ENCODE measurements at regions not wholly inside any gene's neighbourhood (a gene's known extent, or its start where the extent isn't known, plus 50 kb on each side); places are given as distances from the start of the nearest gene placed in this dataset.

GRCh38 chr9:11874414-11874813, 818.8 kb upstream of the TYRP1 start:
- TF ChIP-seq SP1 (IDR thresholded peaks at IDR 0.05) (no peak), SUZ12 (IDR thresholded peaks at IDR 0.05) (no peak), PKNOX1 (IDR thresholded peaks at IDR 0.05) (no peak), FOXM1 (IDR thresholded peaks at IDR 0.05; ENCODE audit: borderline replicate concordance) (no peak), HDGF (IDR thresholded peaks at IDR 0.05; ENCODE audit: borderline replicate concordance) (no peak)
